ENCODE measurements at regions not wholly inside any gene's neighbourhood (a gene's known extent, or its start where the extent isn't known, plus 50 kb on each side); places are given as distances from the start of the nearest gene placed in this dataset.

DNA sequence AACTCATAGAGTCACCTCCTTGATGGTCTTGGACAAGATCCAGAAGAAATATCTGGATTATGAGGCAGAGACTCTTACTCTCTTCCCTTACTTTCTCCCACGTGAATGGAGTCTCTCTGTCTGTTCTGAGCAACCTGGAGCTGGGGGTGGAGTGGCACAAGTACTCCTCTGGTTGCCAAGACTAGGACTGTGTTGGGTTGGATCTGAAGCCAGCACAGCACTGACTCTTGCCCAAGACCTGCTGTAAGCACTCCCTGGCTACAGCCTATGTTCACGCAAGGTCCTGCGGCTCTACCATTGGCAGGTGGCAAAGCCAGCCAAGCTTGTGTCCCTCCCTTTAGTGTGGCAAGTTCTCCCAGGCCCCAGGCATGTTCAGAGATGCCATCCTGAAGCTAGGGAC is 488.2 kb upstream of the NRG3 start:
- no peak for TF ChIP-seq CTCF (IDR thresholded peaks at IDR 0.05)
- no peak for TF ChIP-seq POLR2A (IDR thresholded peaks at IDR 0.05)

All from uterus (tissue), 2 donors.